Type B pancreatic cell (in vitro differentiated cells): ENCODE measurements at regions not wholly inside any gene's neighbourhood (a gene's known extent, or its start where the extent isn't known, plus 50 kb on each side); places are given as distances from the start of the nearest gene placed in this dataset.
"Not testable (repeated sequence)": the region's sequence is repeated elsewhere in the genome, so short reads cannot be mapped to it uniquely, and the experiment has no call there.

ENCODE experiments used
- DNase-seq: peaks from one replicate; pipeline ENCODE4 v3.0.0; 2021; ENCODE audit warnings: mixed read lengths; ENCODE audit not compliant: unreplicated experiment; ENCODE audit errors: extremely low spot score
- H3K27ac Mint-ChIP-seq: 2 replicates; pipeline ENCODE4 v1.8.0; 2021; ENCODE audit warnings: mild to moderate bottlenecking, mixed read lengths
- H3K27me3 Mint-ChIP-seq: 2 replicates; pipeline ENCODE4 v1.8.0; 2021; ENCODE audit warnings: mixed read lengths
- H3K36me3 Mint-ChIP-seq: 2 replicates; pipeline ENCODE4 v1.8.0; 2021; ENCODE audit warnings: mixed read lengths
- H3K4me1 Mint-ChIP-seq: one replicate; pipeline ENCODE4 v1.8.0; 2021; ENCODE audit warnings: mixed read lengths; ENCODE audit not compliant: unreplicated experiment
- H3K4me3 Mint-ChIP-seq: 2 replicates; pipeline ENCODE4 v1.8.0; 2021; ENCODE audit warnings: mild to moderate bottlenecking, mixed read lengths
- H3K9me3 Mint-ChIP-seq: 2 replicates; pipeline ENCODE4 v1.8.0; 2021; ENCODE audit warnings: mixed read lengths
- CTCF ChIP-seq: fragments of 200-600 bp; sonication (generic); conservative IDR thresholded peaks from 2 replicates; pipeline ENCODE4 v1.5.0; 2021; ENCODE audit warnings: antibody characterized with exemption, mild to moderate bottlenecking

GRCh38 chr3:88283242-88283592, 133.5 kb downstream of the C3orf38 start:
- Mint-ChIP-seq H3K27me3 (no peaks in the 10 kb centered on the region), H3K9me3 (no peaks in the 10 kb centered on the region), H3K4me1 (no peaks in the 10 kb centered on the region), H3K4me3 (no peak overlapping the region), H3K27ac (no peak overlapping the region), H3K36me3 (no peaks in the 10 kb centered on the region)
- TF ChIP-seq CTCF: no peak
- no peak for DNase-seq

DNA sequence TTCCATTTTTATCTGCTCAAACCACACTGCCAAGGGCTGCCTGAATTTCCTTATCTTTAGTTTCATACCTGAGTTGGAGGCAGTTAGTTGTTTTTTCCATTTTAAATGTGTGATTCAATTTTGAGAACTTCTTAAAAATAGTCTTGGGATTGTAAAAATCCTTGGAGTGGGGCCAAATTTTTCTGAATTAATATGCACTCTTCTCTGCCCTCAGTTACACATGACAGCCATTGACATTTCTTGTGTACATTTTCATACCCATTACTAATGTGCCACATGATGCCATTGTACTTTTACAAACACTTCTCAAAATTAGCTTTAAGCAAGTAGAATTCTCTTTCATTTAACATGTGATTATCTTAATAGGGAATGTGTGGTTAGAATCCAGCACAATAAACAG, 141.7 kb downstream of the C3orf38 start:
- no peaks in the 10 kb centered on the region for H3K27me3 Mint-ChIP-seq
- H3K27ac Mint-ChIP-seq: no peak overlapping the region
- no peak overlapping the region for H3K4me3 Mint-ChIP-seq
- no peak for DNase-seq
- no peaks in the 10 kb centered on the region for H3K9me3 Mint-ChIP-seq
- no peaks in the 10 kb centered on the region for H3K36me3 Mint-ChIP-seq
- no peak for TF ChIP-seq CTCF
- H3K4me1 Mint-ChIP-seq: no peaks in the 10 kb centered on the region

- H3K4me1 Mint-ChIP-seq: no peaks in the 10 kb centered on the region
- no peak overlapping the region for H3K4me3 Mint-ChIP-seq
- no peak for TF ChIP-seq CTCF
- H3K9me3 Mint-ChIP-seq: no peaks in the 10 kb centered on the region
- no peak for DNase-seq
- no peaks in the 10 kb centered on the region for H3K27me3 Mint-ChIP-seq
- no peaks in the 10 kb centered on the region for H3K36me3 Mint-ChIP-seq
- no peak overlapping the region for H3K27ac Mint-ChIP-seq
Observed at GRCh38 chr3:88298189-88298588, 148.4 kb downstream of the C3orf38 start.

DNA sequence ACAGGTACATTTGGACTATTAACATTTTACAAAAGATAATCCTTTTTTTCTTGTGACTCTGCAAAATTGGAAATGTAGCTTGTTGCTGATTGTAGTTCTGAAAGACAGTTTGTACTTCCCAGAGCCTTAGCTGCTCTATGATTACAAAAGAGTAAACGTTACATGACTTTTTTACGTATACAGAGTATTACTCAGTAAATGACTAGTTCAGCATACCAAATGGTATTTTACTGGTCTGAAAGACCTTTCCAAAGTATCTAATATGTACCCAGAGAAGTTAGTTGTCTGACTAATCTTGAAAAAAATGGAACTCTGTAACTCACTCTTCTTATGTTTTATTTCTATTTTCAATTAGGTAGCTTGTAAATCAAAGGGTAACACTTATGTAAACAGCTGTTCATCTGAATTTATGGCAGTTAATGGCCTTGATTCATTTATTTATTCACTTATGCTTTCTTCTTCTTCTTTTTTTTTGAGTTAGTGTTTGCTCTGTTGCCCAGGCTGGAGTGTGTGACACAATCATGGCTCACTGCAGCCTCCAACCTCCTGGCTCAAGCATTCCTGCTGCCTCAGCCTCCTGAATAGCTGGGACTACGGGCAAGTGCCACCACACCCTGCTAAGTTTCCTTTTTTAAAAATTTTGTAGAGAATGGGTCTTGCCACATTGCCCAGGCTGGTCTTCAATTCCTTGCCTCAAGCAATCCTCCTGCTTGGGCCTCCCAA, 151.7 kb downstream of the C3orf38 start:
- H3K36me3 Mint-ChIP-seq: no peaks in the 10 kb centered on the region

GRCh38 chr3:88301996-88302393, 152.2 kb downstream of the C3orf38 start:
- Mint-ChIP-seq H3K27me3 (no peaks in the 10 kb centered on the region), H3K9me3 (peaks cover 5% of the 10 kb centered on the region), H3K4me3 (no peak overlapping the region), H3K27ac (no peak overlapping the region), H3K4me1 (no peaks in the 10 kb centered on the region), H3K36me3 (no peaks in the 10 kb centered on the region)
- DNase-seq: no peak
- TF ChIP-seq CTCF: no peak

More for the DNA sequence above, 151.7 kb downstream of the C3orf38 start:
- H3K9me3 Mint-ChIP-seq: peaks cover 5% of the 10 kb centered on the region
- no peak for DNase-seq
- no peak overlapping the region for H3K4me3 Mint-ChIP-seq
- no peaks in the 10 kb centered on the region for H3K4me1 Mint-ChIP-seq
- no peak overlapping the region for H3K27ac Mint-ChIP-seq
- TF ChIP-seq CTCF: no peak
- H3K27me3 Mint-ChIP-seq: no peaks in the 10 kb centered on the region

GRCh38 chr3:88303331-88303904, 153.7 kb downstream of the C3orf38 start:
- H3K9me3 Mint-ChIP-seq, H3K27ac Mint-ChIP-seq, H3K4me3 Mint-ChIP-seq, DNase-seq, H3K4me1 Mint-ChIP-seq, H3K36me3 Mint-ChIP-seq, H3K27me3 Mint-ChIP-seq: not testable (repeated sequence)
